Suppressor macrophage treated with lipopolysaccharide for 4 hours (primary cell): ENCODE measurements at regions not wholly inside any gene's neighbourhood (a gene's known extent, or its start where the extent isn't known, plus 50 kb on each side); places are given as distances from the start of the nearest gene placed in this dataset.
"Not testable (repeated sequence)": the region's sequence is repeated elsewhere in the genome, so short reads cannot be mapped to it uniquely, and the experiment has no call there.

Experiments
- DNase-seq: peaks from one replicate; pipeline ENCODE4 v3.0.0-alpha.2; 2020

DNA sequence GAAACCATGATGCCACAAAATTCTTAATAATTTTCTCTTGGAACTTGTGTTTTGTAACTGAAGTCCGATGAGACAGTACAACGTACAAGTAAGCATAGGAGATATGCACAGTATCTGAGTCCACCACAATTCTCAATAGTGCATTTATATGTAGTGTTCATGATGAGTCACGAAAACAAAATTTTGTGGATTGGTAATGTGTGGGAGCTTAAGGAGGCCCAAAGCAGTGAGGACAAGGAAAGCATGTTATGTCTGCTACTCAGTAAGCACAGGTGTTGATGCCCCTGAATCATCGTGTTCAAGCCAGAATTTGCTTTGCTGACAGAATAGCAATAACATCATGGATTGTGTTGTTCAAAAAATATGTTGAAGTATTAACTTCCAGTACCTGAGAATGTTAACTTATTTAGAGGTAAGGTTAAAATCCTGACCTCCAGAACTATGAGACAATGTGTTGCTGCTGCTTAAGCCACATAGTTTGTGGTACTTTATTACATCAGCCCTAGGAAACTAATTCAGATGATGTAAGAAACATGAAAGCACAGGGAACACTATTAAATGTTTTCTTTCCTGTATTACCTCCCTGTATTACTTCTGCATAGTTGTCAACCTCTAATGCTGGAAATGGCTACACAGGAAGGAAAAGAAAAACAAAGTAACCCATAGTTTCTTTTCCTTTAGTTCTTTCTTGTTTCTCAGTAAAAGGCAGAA, 201.3 kb downstream of the SLITRK6 start:
- DNase-seq, result no peak

DNA sequence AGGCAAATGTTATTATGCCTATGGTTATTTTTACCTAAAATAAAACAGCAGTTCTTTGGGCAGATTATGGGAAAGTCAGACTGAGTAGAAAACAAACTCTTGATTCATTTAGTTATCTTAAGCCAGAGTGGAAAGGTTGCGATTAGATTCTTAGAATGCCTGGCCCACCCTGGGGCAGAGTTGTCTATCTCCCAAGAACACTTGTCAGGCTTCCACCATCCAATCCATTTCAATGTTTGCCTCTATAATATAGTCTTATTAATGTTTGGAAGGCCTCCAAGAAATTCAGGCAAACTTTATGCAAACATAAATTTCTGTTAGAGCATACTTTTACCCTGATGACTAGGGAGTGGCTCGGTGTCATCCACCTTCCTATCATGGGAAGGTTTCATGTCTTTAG, 207.0 kb downstream of the SLITRK6 start:
- no peak for DNase-seq

DNA sequence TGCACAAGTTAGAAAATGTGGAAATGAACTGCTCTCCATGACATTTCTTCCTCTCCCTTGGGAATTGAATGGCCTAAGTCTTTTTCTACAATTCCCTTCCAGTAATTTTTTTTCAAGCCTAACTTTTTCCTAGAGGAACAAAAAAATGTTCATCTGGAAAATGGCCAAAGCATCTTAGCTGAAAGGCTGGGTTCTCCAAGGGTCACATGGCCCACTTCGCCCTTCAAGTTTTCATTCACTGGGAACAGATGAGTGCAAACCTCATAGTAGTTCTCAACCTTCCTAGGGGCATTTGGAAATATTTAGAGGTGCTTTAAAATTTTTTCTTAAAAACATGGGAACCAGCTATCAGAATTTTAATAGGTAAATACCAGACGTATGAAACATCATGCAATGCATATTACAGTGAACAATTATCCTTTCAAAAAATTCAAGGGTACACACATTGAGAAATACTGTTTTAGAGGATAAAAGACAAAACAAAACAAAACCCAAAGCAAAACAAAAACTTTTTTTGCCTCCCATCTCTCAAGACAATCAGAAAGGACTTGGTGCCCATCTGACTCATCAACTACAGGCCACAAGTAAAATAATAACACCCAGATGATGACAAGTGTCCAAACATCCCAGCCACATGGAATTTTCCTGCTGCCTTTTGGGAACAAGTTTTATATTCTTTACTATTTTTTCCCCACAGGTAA, 208.8 kb downstream of the SLITRK6 start:
- no peak for DNase-seq

DNA sequence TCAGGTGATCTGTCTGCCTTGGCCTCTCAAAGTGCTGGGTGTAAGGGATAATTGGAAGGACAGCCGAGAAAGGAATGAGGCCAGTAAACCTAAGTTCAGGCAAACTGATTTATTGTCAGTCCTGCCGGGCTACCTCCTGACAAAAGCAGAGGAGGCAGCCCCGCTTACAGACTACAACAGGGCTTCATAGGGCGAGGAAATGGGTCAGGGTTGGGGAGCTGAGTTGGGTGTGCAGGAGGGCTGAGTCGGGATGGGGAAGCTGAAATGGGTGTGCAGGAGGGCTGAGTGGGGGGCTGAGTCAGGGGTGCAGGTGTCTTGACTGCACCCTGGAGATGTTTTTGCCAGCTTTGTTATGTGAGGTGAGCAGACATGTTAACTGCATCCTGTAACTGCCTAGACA, 210.2 kb downstream of the SLITRK6 start:
- DNase-seq, result no peak

DNA sequence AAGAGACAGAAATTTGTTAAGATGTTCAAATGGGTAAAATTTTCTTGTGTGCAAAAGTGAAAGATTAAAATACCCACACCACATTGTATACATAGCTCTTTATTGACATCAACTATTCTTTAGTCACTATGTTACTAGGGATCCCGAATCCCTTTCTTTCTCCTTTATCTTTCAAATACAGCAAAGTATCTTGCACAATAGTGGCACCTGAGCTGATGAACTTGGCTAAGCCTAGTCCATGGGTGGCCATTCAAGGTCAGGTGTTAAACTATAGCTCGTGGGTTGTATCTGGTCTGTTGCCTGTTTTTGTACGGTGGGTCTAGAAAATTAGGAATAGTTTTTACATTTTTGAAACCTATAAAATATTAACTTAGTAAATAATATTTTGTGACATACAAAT, 210.9 kb downstream of the SLITRK6 start:
- DNase-seq, result no peak

DNA sequence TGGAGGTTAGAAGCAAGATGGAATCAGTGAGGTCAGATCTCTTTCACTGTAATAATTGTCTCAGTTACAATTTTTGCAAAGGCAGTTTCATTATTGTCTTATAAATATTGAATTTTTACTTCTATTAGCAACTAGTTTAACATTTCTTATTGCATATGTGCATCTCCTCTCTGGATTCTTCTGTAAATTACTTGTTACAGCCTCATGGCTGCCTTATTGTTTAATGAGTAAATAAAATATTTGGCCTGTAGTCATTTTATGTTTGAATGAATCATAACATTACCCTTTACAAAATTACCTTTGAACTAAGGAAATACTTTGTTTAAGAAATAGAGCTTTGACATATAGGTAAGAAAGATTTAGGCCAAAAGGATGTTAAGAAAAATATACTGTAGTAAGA, 212.4 kb downstream of the SLITRK6 start:
- DNase-seq, result no peak

DNA sequence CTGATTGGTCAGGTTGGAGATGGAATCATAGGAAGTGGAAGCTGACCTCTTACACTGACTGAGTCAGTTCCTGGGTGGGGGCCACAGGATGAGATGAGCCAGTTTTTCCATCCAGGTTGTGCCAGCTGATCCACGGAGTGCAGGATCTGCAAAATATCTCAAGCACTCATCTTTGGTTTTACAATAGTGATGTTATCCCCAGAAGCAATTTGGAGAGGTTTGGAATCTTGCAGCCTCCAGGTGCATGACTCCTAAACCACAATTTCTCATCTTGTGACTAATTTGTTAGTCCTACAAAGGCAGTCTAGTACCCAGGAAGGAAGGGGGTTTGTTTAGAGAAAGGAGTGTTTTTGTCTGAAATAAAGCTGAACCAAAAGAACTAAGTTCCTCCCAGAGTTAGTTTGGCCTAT, 212.8 kb downstream of the SLITRK6 start:
- no peak for DNase-seq

DNA sequence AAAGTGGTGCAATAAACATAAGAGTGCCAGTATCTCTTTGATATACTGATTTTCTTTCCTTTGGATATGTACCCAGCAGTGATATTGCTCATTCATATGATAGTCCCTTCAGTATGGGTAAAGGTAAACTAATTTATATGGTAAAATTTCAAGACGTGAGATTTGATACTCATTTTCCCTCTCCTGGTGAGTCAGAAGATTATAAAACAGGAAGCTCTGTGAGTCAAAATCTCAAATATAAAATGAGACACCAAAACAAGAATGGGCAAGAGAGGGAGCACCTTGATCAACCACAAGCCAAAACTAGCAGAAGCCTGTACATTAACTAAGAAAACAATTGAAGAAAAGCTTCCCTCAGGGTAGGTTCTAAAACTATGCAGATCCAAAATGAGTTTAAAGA, 216.3 kb downstream of the SLITRK6 start:
- DNase-seq, result no peak

DNA sequence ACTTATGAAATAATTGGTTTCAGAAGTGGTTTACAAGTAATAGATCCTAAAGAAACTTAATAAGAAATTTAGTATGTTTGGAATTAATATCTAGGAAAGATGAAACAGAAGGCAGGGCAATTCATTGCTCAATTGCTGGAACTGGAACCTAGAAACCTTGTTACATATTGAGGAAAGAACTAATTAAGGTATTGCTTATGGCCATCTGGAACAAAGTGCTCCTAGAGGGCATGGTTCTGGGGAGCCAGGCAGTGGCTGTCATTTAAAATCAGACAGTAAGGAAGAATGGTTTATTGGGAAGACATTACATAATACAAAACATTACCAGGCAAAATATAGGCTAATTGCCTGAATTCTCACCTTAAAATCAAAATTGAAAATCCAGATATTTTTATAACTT, 224.1 kb downstream of the SLITRK6 start:
- no peak for DNase-seq

DNA sequence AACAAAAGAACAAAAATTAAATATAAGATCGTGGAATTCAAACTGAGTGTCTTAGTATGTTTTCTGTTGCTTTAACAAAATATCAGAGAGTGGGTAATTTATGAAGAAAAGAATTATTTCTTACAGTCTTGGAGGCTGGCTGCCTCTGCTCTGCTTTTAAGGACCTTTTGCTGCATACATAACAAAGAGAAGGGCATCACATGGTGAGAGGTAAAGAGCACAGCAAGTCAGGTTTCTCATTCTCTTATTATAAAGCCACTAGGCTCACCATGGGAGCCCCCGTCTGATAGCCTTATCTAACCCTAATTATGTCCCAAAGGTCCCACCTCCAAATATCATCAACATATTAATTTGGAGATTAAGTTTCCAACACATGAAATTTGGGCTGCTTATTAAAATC, 231.3 kb downstream of the SLITRK6 start:
- no peak for DNase-seq

DNA sequence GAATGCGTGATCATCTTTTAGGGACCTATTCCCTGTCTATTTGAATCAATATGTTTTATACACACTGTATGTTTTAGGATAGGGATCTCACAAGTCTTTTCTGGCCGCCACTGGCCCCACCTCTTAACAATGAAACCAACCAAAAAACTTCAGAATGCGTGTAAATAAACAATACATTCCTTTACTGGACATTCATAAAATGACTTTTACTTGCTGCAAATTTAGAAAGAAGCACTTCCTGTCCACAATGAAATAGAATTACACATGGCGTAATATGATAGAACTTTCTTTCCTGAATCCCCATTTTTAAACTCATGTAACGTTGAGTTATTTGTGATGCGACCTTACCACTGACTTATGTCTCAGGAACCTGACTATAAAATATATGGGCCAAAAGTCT, 233.6 kb downstream of the SLITRK6 start:
- no peak for DNase-seq

DNA sequence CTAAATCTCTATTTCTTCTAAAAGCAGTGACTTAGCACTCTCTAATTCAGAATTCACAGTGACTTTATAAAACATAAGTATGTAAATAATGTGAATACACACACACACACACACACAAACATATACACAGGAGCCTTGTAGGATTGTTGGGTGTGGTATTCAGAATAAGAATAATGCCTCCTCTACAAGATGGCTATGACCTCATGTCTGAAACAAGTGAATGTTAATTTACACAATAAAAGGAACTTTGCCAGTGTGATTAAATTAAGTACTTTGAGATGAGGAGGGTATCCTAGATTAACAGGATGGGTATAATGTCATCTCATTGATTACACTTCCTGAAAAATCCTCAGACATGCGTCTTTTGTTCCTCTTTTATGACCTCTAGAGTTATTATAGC, 234.6 kb downstream of the SLITRK6 start:
- DNase-seq, result no peak

DNA sequence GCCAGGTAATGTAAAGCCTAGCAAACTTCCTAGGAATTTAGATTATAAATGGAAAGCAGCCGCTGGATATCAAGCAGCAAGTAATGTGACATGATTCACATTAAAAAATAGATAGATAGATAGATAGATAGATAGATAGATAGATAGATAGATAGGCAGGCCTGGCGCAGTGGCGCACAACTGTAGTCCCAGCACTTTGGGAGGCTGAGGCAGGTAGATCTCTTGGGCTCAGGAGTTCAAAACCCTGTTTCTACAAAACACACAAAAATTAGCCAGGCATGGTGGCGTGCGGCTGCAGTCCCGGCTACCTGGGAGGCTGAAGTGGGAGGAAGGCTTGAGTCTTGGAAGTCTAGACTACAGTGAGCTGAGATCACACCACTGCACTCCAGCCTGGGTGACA, 236.9 kb downstream of the SLITRK6 start:
- DNase-seq, result no peak

DNA sequence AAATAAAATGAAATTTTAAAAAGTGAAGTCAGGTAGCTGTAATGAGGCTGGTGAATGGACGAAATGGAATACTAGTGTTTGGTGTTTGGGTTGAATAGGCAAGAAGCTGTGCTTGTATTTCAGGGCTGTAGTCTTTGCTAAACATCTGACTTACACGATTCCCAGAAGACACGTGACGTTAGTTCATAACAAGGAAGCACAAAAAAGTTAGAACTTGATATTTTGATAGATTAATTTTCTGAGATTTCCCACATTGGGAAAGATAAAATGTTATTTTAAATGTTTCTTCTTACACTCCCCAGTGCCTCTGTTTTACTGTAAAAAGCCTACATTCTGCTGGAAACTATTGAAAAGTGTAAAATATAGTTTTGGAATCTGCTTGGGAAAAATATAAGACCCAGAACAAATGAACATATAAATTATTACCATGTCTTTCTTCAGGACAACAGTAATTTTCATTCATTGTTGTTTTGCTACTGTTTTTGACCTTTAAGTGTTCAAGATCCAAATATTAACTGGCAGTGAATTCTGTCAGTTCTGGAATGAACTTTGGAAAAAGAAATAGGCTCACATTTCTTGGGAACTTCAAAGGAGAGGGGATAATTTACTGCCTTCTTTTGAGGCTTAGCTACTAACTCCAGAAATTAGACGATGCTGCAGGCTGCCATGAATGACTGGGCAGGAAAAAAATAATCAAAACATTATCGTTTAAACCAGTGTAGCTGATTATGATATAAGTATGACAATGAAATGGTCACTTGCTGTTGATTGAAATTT, 241.3 kb downstream of the SLITRK6 start:
- DNase-seq, result no peak

DNA sequence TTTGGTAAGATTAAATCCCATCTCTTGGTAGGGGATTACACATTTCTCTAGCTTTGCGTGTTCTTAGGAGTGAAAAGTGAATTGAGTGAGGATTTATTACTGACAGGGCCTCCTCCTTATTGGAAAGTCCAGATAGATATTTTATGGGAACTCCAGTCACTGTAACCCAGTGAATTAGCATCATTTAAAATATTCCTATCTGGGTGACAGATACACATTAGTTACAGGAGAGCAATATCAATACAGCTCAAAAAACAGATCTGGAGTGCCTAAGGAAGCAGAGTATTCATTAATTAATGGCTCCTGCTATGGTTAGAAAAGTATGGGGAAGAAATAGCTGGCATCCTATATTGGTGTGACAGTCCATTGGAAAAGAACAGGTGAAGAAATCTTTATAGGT, 248.2 kb downstream of the SLITRK6 start:
- no peak for DNase-seq

DNA sequence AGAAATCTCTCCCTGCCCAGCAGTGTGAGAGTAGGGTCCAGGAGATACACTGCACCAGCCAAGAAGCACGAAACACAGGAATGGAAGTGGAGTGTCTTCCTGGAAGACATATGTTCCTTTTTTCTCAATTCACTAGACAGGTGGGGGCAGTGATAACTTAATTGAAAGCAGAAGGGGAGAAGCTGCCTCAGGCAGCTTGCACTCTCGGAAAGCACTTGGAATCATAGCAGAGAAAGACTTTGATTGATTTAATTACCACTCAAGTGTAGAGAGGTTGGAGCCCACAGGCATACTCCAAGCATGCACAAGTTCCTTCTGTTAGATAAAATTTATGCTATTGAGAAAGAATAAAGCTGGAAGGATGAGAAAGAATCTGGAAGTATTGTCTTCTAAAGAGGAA, 249.4 kb downstream of the SLITRK6 start:
- no peak for DNase-seq

DNA sequence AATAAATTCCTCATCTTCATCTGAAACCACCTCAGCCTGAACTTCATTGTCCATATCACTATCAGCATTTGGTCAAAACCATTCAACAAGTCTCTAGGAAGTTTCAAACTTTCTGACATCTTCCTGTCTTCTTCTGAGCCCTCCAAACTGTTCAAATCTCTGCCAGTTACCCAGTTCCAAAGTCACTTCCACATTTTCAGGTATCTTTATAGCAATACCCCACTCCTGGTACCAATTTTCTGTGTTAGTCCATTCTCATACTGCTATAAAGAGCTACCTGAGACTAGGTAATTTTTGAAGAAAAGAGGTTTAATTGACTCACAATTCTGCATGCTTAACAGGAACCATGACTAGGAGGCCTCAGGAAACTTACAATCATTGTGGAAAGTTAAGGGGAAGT, 250.4 kb downstream of the SLITRK6 start:
- DNase-seq, result not testable (repeated sequence)

DNA sequence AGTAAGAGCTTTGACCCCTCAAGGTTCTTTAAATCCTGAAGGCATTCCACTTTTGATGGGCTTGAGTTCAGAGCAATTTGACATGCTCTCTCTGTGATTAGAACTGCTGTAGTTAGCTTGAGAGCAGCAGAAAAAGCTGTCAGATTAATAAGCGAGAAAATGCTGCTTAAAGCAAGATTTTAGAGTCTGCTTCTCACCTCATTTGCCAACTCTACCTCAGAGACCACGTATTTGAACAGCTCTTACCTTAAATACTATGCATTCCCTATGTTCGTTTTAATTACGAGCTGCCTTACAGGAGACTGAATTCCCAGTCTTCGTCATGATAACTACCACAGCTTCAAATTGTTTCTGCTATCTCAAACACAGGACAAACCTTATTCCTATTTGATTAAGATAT, 253.4 kb downstream of the SLITRK6 start:
- no peak for DNase-seq

DNA sequence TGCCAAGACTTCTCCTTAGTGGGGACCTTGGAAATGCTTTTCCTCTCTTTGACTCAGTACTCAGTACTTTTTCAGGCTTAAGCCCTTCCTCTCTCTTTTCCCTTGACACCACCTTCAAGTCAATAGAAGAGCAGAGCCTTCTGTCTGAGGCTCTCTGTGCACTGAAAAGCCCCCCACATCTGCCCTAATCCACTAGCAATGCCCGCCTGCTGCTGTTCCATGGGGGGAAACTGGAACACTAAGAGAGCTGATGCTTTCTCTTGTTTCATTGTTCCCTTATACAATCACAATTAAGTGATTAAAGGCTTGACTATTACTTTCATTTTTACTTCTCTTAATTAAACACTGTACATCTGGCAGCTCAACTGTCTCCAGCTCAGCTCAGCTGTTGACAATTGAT, 254.5 kb downstream of the SLITRK6 start:
- DNase-seq, result no peak

DNA sequence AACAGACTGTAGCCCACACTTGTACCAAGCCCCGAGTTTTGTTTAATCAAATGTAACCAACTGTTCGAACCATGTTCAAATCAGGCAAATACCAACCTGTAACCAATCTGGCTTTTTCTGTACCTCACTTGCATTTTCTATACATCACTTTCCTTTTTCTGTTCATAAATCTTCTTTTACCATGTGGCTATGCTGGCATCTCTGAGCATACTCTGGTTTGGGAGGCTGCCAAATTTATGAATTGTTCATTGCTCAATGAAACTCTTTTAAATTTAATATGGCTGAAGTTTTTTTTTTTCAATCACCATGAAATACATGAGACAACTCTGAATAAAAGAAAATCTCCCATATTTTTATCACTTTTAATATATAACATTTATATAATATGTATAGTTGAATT, 256.1 kb downstream of the SLITRK6 start:
- DNase-seq, result no peak

DNA sequence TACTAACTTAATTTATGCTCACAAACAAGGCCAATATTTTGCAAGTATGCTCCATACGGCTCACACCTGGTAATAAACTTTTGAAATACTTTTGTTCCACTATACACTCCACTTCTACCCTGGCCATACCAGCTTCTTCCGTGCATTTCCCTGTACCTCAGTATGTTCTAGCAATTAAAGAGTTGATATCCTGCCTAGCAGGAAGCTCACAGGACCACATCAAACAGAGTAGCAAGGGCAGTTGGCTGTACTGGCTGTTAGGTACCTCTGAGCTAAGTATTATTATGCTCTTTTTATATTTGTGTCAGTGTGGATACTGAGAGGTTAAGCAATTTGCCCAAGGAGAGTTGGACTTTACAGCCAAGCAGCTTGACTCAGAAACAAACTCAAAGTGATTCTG, 257.7 kb downstream of the SLITRK6 start:
- DNase-seq, result no peak

DNA sequence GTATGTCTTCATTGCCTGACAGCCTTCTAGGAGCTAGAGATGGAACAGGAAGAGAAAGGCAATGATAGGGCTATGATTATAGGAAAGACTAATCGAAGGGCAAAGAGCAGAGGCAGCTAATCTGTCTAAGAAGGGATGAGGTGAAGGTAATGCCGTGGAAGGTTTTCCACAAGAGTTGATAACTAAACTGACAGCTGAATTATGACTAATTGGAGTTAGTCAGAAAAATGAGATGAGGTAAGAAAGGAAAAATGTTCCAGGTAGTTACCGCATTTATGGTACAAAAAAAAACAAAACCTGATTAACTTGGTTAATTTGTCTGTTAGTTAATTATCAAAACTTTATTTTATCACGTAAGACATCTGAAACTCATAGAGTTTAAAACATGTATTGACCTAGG, 260.3 kb downstream of the SLITRK6 start:
- no peak for DNase-seq

DNA sequence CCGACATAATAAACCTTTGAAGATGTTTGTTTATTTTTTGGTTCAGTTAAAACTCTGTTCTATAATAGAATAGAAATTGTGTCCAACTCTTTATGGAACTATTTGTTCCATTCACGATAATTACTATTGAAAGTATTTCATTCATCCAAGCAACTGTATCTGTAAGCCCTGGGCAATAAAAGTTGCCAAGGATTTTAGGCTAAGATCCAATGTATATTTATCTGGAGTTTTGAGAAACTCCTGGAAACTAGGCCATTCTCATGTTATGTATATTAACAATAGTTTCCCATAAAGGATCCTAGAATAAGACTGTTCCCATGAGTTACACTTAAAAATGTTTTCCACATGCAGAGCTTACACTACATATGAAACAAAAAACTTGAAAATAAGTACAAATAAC, 261.6 kb downstream of the SLITRK6 start:
- DNase-seq, result no peak

DNA sequence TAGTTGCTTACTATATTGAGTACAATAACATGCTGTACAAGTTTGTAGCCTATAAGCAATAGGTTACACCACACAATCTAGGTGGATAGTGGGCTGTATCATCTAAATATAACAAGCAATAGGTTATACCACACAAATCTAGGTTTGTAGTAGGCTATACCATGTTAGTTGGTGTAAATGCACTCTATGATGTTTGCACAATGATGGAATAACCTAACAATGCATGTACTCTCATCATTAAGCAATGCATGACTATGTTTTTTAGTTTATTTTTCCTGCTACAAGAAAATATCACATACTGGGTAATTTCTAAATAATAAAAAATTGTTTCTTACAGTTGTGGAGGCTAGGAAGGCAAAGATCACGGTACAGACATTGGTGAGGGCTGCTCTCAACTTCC, 262.5 kb downstream of the SLITRK6 start:
- DNase-seq, result no peak
